Pancreas (tissue), 10 donors: ENCODE measurements at regions not wholly inside any gene's neighbourhood (a gene's known extent, or its start where the extent isn't known, plus 50 kb on each side); places are given as distances from the start of the nearest gene placed in this dataset.

Experiments
- ATAC-seq, 4 donors: fragments of 200-7000 bp; cut with Tn5 transposase; one replicate each; pipeline versions ENCODE4 v1.8.0 to v1.9.1; 2020; ENCODE audit warnings: mild to moderate bottlenecking in 4 of 4, moderate library complexity in 4 of 4
- DNase-seq, 6 donors: peaks; one replicate each; pipeline ENCODE4 v3.0.0-alpha.2; 2020
- FAIRE-seq: peaks from 2 replicates; lab custom pipeline; 2012; peaks lifted over from hg19 to GRCh38; lab: Jason Lieb, UNC
- H3K27ac ChIP-seq, 4 donors: fragments of 200-600 bp; sonication (generic); 1 replicate in 3 of 4; 2 replicates in 1 of 4; pipeline versions ENCODE4 v1.5.0 to v1.8.0; 2020
- H3K27me3 ChIP-seq, 4 donors: fragments of 200-600 bp; one replicate each; pipeline ENCODE4 v1.8.0; 2021
- H3K36me3 ChIP-seq, 3 donors: fragments of 200-600 bp; sonication (generic) in 1 of 3; one replicate each; pipeline versions ENCODE4 v1.5.0 to v1.8.0; 2020 to 2021
- H3K4me1 ChIP-seq, 3 donors: fragments of 200-600 bp; one replicate each; pipeline ENCODE4 v1.8.0; 2021
- H3K4me3 ChIP-seq, 4 donors: fragments of 200-600 bp; sonication (generic) in 2 of 4; one replicate each; pipeline versions ENCODE4 v1.5.0 to v1.8.0; 2020 to 2021
- H3K9me3 ChIP-seq, 4 donors: fragments of 200-600 bp; one replicate each; pipeline ENCODE4 v1.8.0; 2021
- WGBS, 2 donors: extraction: QIAGEN DNeasy Blood & Tissue Kit; methylation state at CpG; one replicate each; pipeline ENCODE4 v1.1.7; 2013; 5-methylcytosine and 5-hydroxymethylcytosine counted together
- intact Hi-C, 3 donors: fragments of 100-400 bp; cut with DNase I; formaldehyde crosslinking; loops; one replicate each; pipeline versions ENCODE4 v1.11.1 to v1.14.2; 2022
- TF ChIP-seq, protein P1 (sequence below), 4 donors: fragments of 200-600 bp; sonication (generic) in 3 of 4; IDR thresholded peaks; one replicate each; pipeline versions ENCODE4 v1.5.0 to v1.8.0; 2021; ENCODE audit warnings: antibody characterized with exemption in 4 of 4
- donor health status: healthy with polysubstance abuse.
- donor health status: DM: no; HTN: no; CAD: no; lungs with moderate emphysema.
- donor health status: DM: no; HTN: no; CAD: no.
- donor health status: control.
- donor health status: control.
- donor health status: Bipolar disorder and iron deficiency.
- donor health status: DM: yes; HTN: yes; CAD: no.
- donor health status: DM: no; HTN: no; CAD: no.
- donor health status: DM: no; HTN: no; CAD: no.
- donor health status: DM: yes; HTN: yes; CAD: no.

DNA sequence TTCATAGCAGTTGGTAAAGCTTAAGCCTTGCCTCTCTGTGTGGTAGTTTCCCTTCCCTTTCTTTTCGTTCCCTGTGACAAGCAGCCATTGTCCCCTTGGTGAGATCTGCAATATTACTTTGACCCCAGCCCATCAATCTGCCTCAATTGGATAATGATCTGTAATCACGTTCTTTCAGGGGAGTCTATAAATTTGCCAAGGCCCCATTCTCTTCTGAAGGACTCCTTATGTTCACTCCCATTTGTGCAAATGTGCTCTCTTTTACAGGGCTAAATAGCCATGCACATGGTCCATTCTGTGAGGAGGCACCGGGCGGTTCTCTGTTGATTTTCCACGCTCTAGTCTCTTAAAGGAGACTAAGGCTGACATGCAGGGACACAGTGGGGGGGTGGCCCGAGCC, 660.4 kb upstream of the SLC35B3 start:
- no peaks in the 10 kb centered on the region for H3K9me3 ChIP-seq
- H3K36me3 ChIP-seq = no peaks in the 10 kb centered on the region
- no peaks in the 10 kb centered on the region for H3K4me1 ChIP-seq
- ATAC-seq = no peak
- H3K27me3 ChIP-seq = no peaks in the 10 kb centered on the region
- H3K27ac ChIP-seq = no peak overlapping the region
- H3K4me3 ChIP-seq = no peak overlapping the region
- intact Hi-C loops = no loop called here
- 39 to 64% methylated on average over 6 of the region's 6 CpGs for WGBS, 2 donors
- TF ChIP-seq, protein P1, sequence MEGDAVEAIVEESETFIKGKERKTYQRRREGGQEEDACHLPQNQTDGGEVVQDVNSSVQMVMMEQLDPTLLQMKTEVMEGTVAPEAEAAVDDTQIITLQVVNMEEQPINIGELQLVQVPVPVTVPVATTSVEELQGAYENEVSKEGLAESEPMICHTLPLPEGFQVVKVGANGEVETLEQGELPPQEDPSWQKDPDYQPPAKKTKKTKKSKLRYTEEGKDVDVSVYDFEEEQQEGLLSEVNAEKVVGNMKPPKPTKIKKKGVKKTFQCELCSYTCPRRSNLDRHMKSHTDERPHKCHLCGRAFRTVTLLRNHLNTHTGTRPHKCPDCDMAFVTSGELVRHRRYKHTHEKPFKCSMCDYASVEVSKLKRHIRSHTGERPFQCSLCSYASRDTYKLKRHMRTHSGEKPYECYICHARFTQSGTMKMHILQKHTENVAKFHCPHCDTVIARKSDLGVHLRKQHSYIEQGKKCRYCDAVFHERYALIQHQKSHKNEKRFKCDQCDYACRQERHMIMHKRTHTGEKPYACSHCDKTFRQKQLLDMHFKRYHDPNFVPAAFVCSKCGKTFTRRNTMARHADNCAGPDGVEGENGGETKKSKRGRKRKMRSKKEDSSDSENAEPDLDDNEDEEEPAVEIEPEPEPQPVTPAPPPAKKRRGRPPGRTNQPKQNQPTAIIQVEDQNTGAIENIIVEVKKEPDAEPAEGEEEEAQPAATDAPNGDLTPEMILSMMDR (IDR thresholded peaks at IDR 0.05) = no peak
- no peak for FAIRE-seq
- DNase-seq = no peak

GRCh38 chr6:9095137-9095536, 659.8 kb upstream of the SLC35B3 start:
- Histone ChIP-seq H3K4me3 (no peak overlapping the region), H3K27ac (no peak overlapping the region), H3K4me1 (no peaks in the 10 kb centered on the region), H3K9me3 (no peaks in the 10 kb centered on the region), H3K36me3 (no peaks in the 10 kb centered on the region), H3K27me3 (no peaks in the 10 kb centered on the region)
- ATAC-seq (no peak), DNase-seq (no peak), FAIRE-seq (no peak)
- TF ChIP-seq, protein P1 (IDR thresholded peaks at IDR 0.05) = no peak
- intact Hi-C loops = no loop called here
- 72 to 79% methylated on average over 6 of the region's 6 CpGs for WGBS, 2 donors

GRCh38 chr6:9089724-9090123, 654.4 kb upstream of the SLC35B3 start:
- ATAC-seq (no peak), FAIRE-seq (no peak), DNase-seq (no peak)
- intact Hi-C loops = no loop called here
- no peak overlapping the region for H3K27ac ChIP-seq
- H3K4me3 ChIP-seq = no peak overlapping the region
- no peaks in the 10 kb centered on the region for H3K9me3 ChIP-seq
- peaks cover 0 to 5% (median 0%) of the 10 kb centered on the region in 4 donors for H3K27me3 ChIP-seq
- H3K36me3 ChIP-seq = no peaks in the 10 kb centered on the region
- no peaks in the 10 kb centered on the region for H3K4me1 ChIP-seq
- TF ChIP-seq, protein P1 (IDR thresholded peaks at IDR 0.05) = no peak
- 79 to 85% methylated on average over 1 of the region's 1 CpG for WGBS, 2 donors

GRCh38 chr6:9087470-9087869, 652.1 kb upstream of the SLC35B3 start:
- H3K4me1 ChIP-seq = no peaks in the 10 kb centered on the region
- H3K4me3 ChIP-seq = no peak overlapping the region
- FAIRE-seq = no peak
- no peak for ATAC-seq
- intact Hi-C loops = no loop called here
- peaks cover 0 to 5% (median 0%) of the 10 kb centered on the region in 4 donors for H3K27me3 ChIP-seq
- no peak for DNase-seq
- TF ChIP-seq, protein P1 (IDR thresholded peaks at IDR 0.05) = no peak
- WGBS, 2 donors = 70 to 82% methylated on average over 5 of the region's 5 CpGs
- no peaks in the 10 kb centered on the region for H3K36me3 ChIP-seq
- H3K9me3 ChIP-seq = no peaks in the 10 kb centered on the region
- no peak overlapping the region for H3K27ac ChIP-seq

- DNase-seq (no peak), ATAC-seq (no peak), FAIRE-seq (no peak)
- intact Hi-C loops = no loop called here
- H3K4me1 ChIP-seq = no peaks in the 10 kb centered on the region
- H3K36me3 ChIP-seq = no peaks in the 10 kb centered on the region
- WGBS, 2 donors = 38 to 48% methylated on average over 4 of the region's 4 CpGs
- H3K9me3 ChIP-seq = no peaks in the 10 kb centered on the region
- TF ChIP-seq, protein P1 (IDR thresholded peaks at IDR 0.05) = no peak
- H3K4me3 ChIP-seq = no peak overlapping the region
- peaks cover 0 to 5% (median 0%) of the 10 kb centered on the region in 4 donors for H3K27me3 ChIP-seq
- H3K27ac ChIP-seq = no peak overlapping the region
Measured at GRCh38 chr6:9086331-9086730, 651.0 kb upstream of the SLC35B3 start.
